ENCODE measurements at regions not wholly inside any gene's neighbourhood (a gene's known extent, or its start where the extent isn't known, plus 50 kb on each side); places are given as distances from the start of the nearest gene placed in this dataset.

GRCh38 chr3:127101411-127102187, 91.3 kb upstream of the PRR23E start:
- TF ChIP-seq, protein P1, sequence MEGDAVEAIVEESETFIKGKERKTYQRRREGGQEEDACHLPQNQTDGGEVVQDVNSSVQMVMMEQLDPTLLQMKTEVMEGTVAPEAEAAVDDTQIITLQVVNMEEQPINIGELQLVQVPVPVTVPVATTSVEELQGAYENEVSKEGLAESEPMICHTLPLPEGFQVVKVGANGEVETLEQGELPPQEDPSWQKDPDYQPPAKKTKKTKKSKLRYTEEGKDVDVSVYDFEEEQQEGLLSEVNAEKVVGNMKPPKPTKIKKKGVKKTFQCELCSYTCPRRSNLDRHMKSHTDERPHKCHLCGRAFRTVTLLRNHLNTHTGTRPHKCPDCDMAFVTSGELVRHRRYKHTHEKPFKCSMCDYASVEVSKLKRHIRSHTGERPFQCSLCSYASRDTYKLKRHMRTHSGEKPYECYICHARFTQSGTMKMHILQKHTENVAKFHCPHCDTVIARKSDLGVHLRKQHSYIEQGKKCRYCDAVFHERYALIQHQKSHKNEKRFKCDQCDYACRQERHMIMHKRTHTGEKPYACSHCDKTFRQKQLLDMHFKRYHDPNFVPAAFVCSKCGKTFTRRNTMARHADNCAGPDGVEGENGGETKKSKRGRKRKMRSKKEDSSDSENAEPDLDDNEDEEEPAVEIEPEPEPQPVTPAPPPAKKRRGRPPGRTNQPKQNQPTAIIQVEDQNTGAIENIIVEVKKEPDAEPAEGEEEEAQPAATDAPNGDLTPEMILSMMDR (IDR thresholded peaks at IDR 0.05; ENCODE audit: extremely low read depth in 1 of 2, insufficient read depth in 1 of 2, low read depth in 1 of 2, low read length in 2 of 2) = no peak
- TF ChIP-seq GATA2 (IDR thresholded peaks at IDR 0.05; ENCODE audit: insufficient read depth, insufficient read length, low read depth, low read length) = no peak
- no peak for TF ChIP-seq POLR2A (IDR thresholded peaks at IDR 0.05; ENCODE audit: low read depth, low read length)
- no peak for TF ChIP-seq POLR2AphosphoS5 (IDR thresholded peaks at IDR 0.05; ENCODE audit: insufficient read depth, low read depth, low read length)
- TF ChIP-seq JUN (IDR thresholded peaks at IDR 0.05; ENCODE audit: borderline replicate concordance, insufficient read depth, insufficient read length, low read depth) = no peak
- TF ChIP-seq EZH2 (IDR thresholded peaks at IDR 0.05; ENCODE audit: borderline replicate concordance, low read depth, low read length, severe bottlenecking) = no peak
- no peak for TF ChIP-seq FOS (IDR thresholded peaks at IDR 0.05; ENCODE audit: borderline replicate concordance, insufficient read depth, low read length)
